HCT116 (cell line): ENCODE measurements at regions not wholly inside any gene's neighbourhood (a gene's known extent, or its start where the extent isn't known, plus 50 kb on each side); places are given as distances from the start of the nearest gene placed in this dataset.

Experiments used
- ATAC-seq: fragments of 200-7000 bp; cut with Tn5 transposase; 2 replicates; pipeline ENCODE4 v1.9.1; 2020; ENCODE audit warnings: mild to moderate bottlenecking, moderate library complexity
- BruUV-seq: library from RNA; stranded (reverse); fragments of 400-500 nt; replicated peaks from 2 replicates; lab custom pipeline; 2021; lab: Mats Ljungman, UMichigan
- CTCF ChIA-PET: fragments of 300-600 bp; sonication (Branson Sonifier 250); formaldehyde crosslinking; loops from one replicate; lab custom pipeline; 2021; ENCODE audit warnings: antibody characterized with exemption; lab: Charles Lee
- POLR2A ChIA-PET: fragments of 300-600, 350-600 bp; sonication (Branson Sonifier 250); formaldehyde crosslinking; loops from one replicate; lab custom pipeline; 2021; ENCODE audit warnings: antibody characterized with exemption; lab: Charles Lee
- RAD21 ChIA-PET, 2 experiments: fragments of 300-600 bp; sonication (Branson Sonifier 250); formaldehyde crosslinking; loops; one replicate each; lab custom pipeline; 2023; ENCODE audit warnings: low total read pairs in 2 of 2; ENCODE audit not compliant: uncharacterized antibody in 2 of 2, unreplicated experiment in 2 of 2, low non-redundant PET in 1 of 2; lab: Charles Lee
- DNase-seq: peaks from one replicate; pipeline ENCODE4 v3.0.0-alpha.2; 2010; ENCODE audit warnings: low read depth, low spot score
- H2AFZ ChIP-seq: fragments of 200-600 bp; shearing (Covaris generic), sonication (generic); 2 replicates; pipeline ENCODE4 v1.6.1; 2017; ENCODE audit warnings: low read depth, mixed run types, mixed read lengths, antibody characterized with exemption, low read length; ENCODE audit not compliant: poor library complexity, severe bottlenecking
- H3K27ac ChIP-seq: 2 replicates; pipeline ENCODE4 v1.5.1; 2012; ENCODE audit warnings: low read depth, low read length
- H3K27me3 ChIP-seq: fragments of 200-600 bp; sonication (generic); 2 replicates; pipeline ENCODE4 v1.6.1; 2016; ENCODE audit warnings: mixed run types, low read length, mixed read lengths; ENCODE audit not compliant: insufficient read depth
- H3K36me3 ChIP-seq, 2 experiments: fragments of 200-500 bp in 1 of 2; fragments of 200-600 bp in 1 of 2; sonication (Bioruptor generic) in 1 of 2; sonication (generic) in 1 of 2; 2 replicates each; pipeline versions ENCODE4 v1.5.1 to v1.6.1; 2014 to 2016; ENCODE audit warnings: low read length in 2 of 2, inconsistent platforms in 1 of 2, mixed read lengths in 1 of 2, mixed run types in 1 of 2; ENCODE audit not compliant: insufficient read depth in 2 of 2, control insufficient read depth in 1 of 2
- H3K4me1 ChIP-seq, 2 experiments: fragments of 200-600 bp in 1 of 2; sonication (generic) in 1 of 2; 2 replicates each; pipeline versions ENCODE4 v1.5.1 to v1.6.1; 2012 to 2017; ENCODE audit warnings: low read length in 2 of 2, inconsistent platforms in 1 of 2, mild to moderate bottlenecking in 1 of 2, mixed read lengths in 1 of 2, mixed run types in 1 of 2, moderate library complexity in 1 of 2; ENCODE audit not compliant: insufficient read depth in 2 of 2, control insufficient read depth in 1 of 2
- H3K4me2 ChIP-seq: fragments of 200-600 bp; sonication (generic); 2 replicates; pipeline ENCODE4 v1.6.1; 2017; ENCODE audit warnings: mixed run types, low read length, mixed read lengths
- H3K4me3 ChIP-seq, 2 experiments: fragments of 200-600 bp in 1 of 2; sonication (generic) in 1 of 2; replicated peaks in 1 of 2; 2 replicates each; pipeline ENCODE4 v1.5.1; 2011 to 2016; ENCODE audit warnings: low read length in 2 of 2, control low read depth in 1 of 2, low read depth in 1 of 2, mild to moderate bottlenecking in 1 of 2, mixed read lengths in 1 of 2, mixed run types in 1 of 2
- H3K79me2 ChIP-seq: fragments of 200-600 bp; sonication (generic); 2 replicates; pipeline ENCODE4 v1.6.1; 2017; ENCODE audit warnings: mild to moderate bottlenecking, mixed run types, low read length, moderate library complexity, mixed read lengths; ENCODE audit not compliant: insufficient read depth
- H3K9ac ChIP-seq: fragments of 200-600 bp; sonication (generic); 2 replicates; pipeline ENCODE4 v1.6.1; 2016; ENCODE audit warnings: low read length, mixed read lengths
- H3K9me2 ChIP-seq: fragments of 200-600 bp; sonication (generic), shearing (Covaris generic); 2 replicates; pipeline ENCODE4 v1.6.1; 2017; ENCODE audit warnings: mixed run types, mild to moderate bottlenecking, moderate library complexity; ENCODE audit not compliant: insufficient read depth
- H3K9me3 ChIP-seq, 2 experiments: fragments of 200-500 bp in 1 of 2; fragments of 200-600 bp in 1 of 2; sonication (Bioruptor generic) in 1 of 2; sonication (generic) in 1 of 2; 2 replicates each; pipeline ENCODE4 v1.6.1; 2014 to 2017; ENCODE audit warnings: low read length in 2 of 2, mixed read lengths in 2 of 2, inconsistent platforms in 1 of 2, low read depth in 1 of 2, mild to moderate bottlenecking in 1 of 2, mixed run types in 1 of 2, moderate library complexity in 1 of 2; ENCODE audit not compliant: control insufficient read depth in 1 of 2, insufficient read depth in 1 of 2
- H4K20me1 ChIP-seq: fragments of 200-600 bp; sonication (generic), shearing (Covaris generic); 2 replicates; pipeline ENCODE4 v1.6.1; 2017; ENCODE audit warnings: mixed run types, mild to moderate bottlenecking, moderate library complexity; ENCODE audit not compliant: insufficient read depth
- CBX3 ChIP-seq: IDR thresholded peaks from 2 replicates; pipeline ENCODE4 v1.6.1; 2012; ENCODE audit warnings: low read depth
- CEBPB ChIP-seq: IDR thresholded peaks from 2 replicates; pipeline ENCODE4 v1.6.1; 2012; ENCODE audit warnings: low read depth
- EGR1 ChIP-seq: IDR thresholded peaks from 2 replicates; pipeline ENCODE4 v1.6.1; 2012; ENCODE audit warnings: low read depth
- ELF1 ChIP-seq: IDR thresholded peaks from 2 replicates; pipeline ENCODE4 v1.6.1; 2012; ENCODE audit warnings: low read depth, borderline replicate concordance
- EZH2 ChIP-seq: fragments of 200-600 bp; sonication (generic); IDR thresholded peaks from 2 replicates; pipeline ENCODE4 v1.6.1; 2017; ENCODE audit warnings: antibody characterized with exemption, mixed run types
- EZH2phosphoT487 ChIP-seq: fragments of 200-600 bp; IDR thresholded peaks from 2 replicates; pipeline ENCODE4 v1.6.1; 2018; ENCODE audit warnings: antibody characterized with exemption, borderline replicate concordance
- FOSL1 ChIP-seq: IDR thresholded peaks from 2 replicates; pipeline ENCODE4 v1.6.1; 2012; ENCODE audit warnings: low read depth
- JUND ChIP-seq: IDR thresholded peaks from 2 replicates; pipeline ENCODE4 v1.6.1; 2012
- POLR2A ChIP-seq: IDR thresholded peaks from 2 replicates; pipeline ENCODE4 v1.7.0; 2011; ENCODE audit warnings: borderline replicate concordance; ENCODE audit not compliant: insufficient read depth, insufficient read length; ENCODE audit errors: extremely low read depth
- POLR2AphosphoS5 ChIP-seq: IDR thresholded peaks from 2 replicates; pipeline ENCODE4 v1.6.1; 2011; ENCODE audit warnings: mild to moderate bottlenecking, low read depth, low read length, moderate library complexity
- SIN3A ChIP-seq: IDR thresholded peaks from 2 replicates; pipeline ENCODE4 v1.6.1; 2012; ENCODE audit warnings: low read depth
- TCF7L2 ChIP-seq: IDR thresholded peaks from 2 replicates; pipeline ENCODE4 v1.7.0; 2011; ENCODE audit warnings: borderline replicate concordance, inconsistent platforms; ENCODE audit not compliant: insufficient read depth, insufficient read length; ENCODE audit errors: extremely low read depth
- YY1 ChIP-seq: IDR thresholded peaks from 2 replicates; pipeline ENCODE4 v1.6.1; 2011; ENCODE audit warnings: low read length, low read depth, moderate library complexity, mild to moderate bottlenecking; ENCODE audit not compliant: insufficient replicate concordance; ENCODE audit errors: extremely low read depth
- ZFX ChIP-seq: fragments of 450-650 bp; IDR thresholded peaks from 2 replicates; pipeline ENCODE4 v1.6.1; 2017
- ZNF274 ChIP-seq: fragments of 200-500 bp; sonication (Bioruptor generic); IDR thresholded peaks from 2 replicates; pipeline ENCODE4 v1.6.1; 2014; ENCODE audit warnings: mild to moderate bottlenecking, low read depth, low read length, inconsistent platforms
- intact Hi-C: fragments of 100-400 bp; cut with micrococcal nuclease; formaldehyde crosslinking; loops from 2 replicates; pipeline ENCODE4 v1.10.0; 2022
- TF ChIP-seq, protein P1 (sequence below): IDR thresholded peaks from 2 replicates; pipeline ENCODE4 v1.6.1; 2012
- TF ChIP-seq, protein P2 (sequence below), 3 experiments: fragments of 200-600 bp in 1 of 3; sonication (generic) in 1 of 3; IDR thresholded peaks in 2 of 3; conservative IDR thresholded peaks in 1 of 3; 2 replicates each; pipeline ENCODE4 v1.5.1; 2012 to 2017; ENCODE audit warnings: low read depth in 2 of 3, low read length in 2 of 3, antibody characterized with exemption in 1 of 3, borderline replicate concordance in 1 of 3, control low read depth in 1 of 3, mild to moderate bottlenecking in 1 of 3, mixed read lengths in 1 of 3, mixed run types in 1 of 3, moderate library complexity in 1 of 3; ENCODE audit not compliant: insufficient read depth in 1 of 3
- TF ChIP-seq, protein P3 (sequence below): IDR thresholded peaks from 2 replicates; pipeline ENCODE4 v1.6.1; 2012; ENCODE audit warnings: low read depth
- TF ChIP-seq, protein P4 (sequence below): IDR thresholded peaks from 2 replicates; pipeline ENCODE4 v1.6.1; 2011; ENCODE audit warnings: mild to moderate bottlenecking, low read length, moderate library complexity; ENCODE audit not compliant: insufficient replicate concordance; ENCODE audit errors: extremely low read depth
- TF ChIP-seq, protein P5 (sequence below): IDR thresholded peaks from 2 replicates; pipeline ENCODE4 v1.6.1; 2012

DNA sequence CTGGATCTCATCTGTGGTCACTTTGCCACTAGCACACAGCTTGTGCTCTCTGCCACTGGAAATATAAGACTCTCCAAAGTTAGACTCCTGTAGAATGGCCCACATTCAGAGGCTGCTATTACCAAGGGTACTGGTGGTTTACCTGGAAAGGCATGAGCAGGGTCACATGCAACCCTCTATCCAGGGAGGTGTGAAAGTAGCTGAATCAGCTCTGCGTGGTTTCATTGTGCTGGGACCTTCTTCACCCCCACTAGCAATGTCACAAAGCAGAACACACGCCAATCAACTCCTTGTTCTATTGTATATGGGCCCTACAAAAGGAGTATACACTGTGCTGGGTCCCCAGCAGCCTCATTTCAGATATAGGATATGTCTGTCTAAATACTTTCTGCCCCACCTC lies 353.6 kb upstream of the AUTS2 start:
- Histone ChIP-seq H3K27ac (no peak overlapping the region), H3K79me2 (no peaks in the 10 kb centered on the region), H3K27me3 (no peaks in the 10 kb centered on the region), H3K9me2 (no peaks in the 10 kb centered on the region), H3K4me2 (no peak overlapping the region), H2AFZ (no peak overlapping the region), H3K4me1 (no peaks in the 10 kb centered on the region), H3K36me3 (no peaks in the 10 kb centered on the region), H3K9me3 (no peaks in the 10 kb centered on the region; a peak in 1 of 4 replicates), H4K20me1 (no peaks in the 10 kb centered on the region), H3K4me3 (no peak overlapping the region), H3K9ac (no peak overlapping the region)
- DNase-seq (no peak), ATAC-seq (no peak)
- TF ChIP-seq POLR2A, result no peak
- TF ChIP-seq, protein P1, sequence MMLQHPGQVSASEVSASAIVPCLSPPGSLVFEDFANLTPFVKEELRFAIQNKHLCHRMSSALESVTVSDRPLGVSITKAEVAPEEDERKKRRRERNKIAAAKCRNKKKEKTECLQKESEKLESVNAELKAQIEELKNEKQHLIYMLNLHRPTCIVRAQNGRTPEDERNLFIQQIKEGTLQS, result no peak
- TF ChIP-seq, protein P2, sequence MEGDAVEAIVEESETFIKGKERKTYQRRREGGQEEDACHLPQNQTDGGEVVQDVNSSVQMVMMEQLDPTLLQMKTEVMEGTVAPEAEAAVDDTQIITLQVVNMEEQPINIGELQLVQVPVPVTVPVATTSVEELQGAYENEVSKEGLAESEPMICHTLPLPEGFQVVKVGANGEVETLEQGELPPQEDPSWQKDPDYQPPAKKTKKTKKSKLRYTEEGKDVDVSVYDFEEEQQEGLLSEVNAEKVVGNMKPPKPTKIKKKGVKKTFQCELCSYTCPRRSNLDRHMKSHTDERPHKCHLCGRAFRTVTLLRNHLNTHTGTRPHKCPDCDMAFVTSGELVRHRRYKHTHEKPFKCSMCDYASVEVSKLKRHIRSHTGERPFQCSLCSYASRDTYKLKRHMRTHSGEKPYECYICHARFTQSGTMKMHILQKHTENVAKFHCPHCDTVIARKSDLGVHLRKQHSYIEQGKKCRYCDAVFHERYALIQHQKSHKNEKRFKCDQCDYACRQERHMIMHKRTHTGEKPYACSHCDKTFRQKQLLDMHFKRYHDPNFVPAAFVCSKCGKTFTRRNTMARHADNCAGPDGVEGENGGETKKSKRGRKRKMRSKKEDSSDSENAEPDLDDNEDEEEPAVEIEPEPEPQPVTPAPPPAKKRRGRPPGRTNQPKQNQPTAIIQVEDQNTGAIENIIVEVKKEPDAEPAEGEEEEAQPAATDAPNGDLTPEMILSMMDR (IDR thresholded peaks at IDR 0.05 in 2 of 3, conservative IDR thresholded peaks at IDR 0.05 in 1 of 3; ENCODE audit: borderline replicate concordance in 1 of 3, insufficient read depth in 1 of 3, low read depth in 2 of 3, low read length in 2 of 3), result no peak
- no peak for TF ChIP-seq SIN3A
- no peak for TF ChIP-seq EZH2phosphoT487
- TF ChIP-seq CEBPB, result no peak
- TF ChIP-seq, protein P3, sequence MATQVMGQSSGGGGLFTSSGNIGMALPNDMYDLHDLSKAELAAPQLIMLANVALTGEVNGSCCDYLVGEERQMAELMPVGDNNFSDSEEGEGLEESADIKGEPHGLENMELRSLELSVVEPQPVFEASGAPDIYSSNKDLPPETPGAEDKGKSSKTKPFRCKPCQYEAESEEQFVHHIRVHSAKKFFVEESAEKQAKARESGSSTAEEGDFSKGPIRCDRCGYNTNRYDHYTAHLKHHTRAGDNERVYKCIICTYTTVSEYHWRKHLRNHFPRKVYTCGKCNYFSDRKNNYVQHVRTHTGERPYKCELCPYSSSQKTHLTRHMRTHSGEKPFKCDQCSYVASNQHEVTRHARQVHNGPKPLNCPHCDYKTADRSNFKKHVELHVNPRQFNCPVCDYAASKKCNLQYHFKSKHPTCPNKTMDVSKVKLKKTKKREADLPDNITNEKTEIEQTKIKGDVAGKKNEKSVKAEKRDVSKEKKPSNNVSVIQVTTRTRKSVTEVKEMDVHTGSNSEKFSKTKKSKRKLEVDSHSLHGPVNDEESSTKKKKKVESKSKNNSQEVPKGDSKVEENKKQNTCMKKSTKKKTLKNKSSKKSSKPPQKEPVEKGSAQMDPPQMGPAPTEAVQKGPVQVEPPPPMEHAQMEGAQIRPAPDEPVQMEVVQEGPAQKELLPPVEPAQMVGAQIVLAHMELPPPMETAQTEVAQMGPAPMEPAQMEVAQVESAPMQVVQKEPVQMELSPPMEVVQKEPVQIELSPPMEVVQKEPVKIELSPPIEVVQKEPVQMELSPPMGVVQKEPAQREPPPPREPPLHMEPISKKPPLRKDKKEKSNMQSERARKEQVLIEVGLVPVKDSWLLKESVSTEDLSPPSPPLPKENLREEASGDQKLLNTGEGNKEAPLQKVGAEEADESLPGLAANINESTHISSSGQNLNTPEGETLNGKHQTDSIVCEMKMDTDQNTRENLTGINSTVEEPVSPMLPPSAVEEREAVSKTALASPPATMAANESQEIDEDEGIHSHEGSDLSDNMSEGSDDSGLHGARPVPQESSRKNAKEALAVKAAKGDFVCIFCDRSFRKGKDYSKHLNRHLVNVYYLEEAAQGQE, result no peak
- TF ChIP-seq JUND, result no peak
- TF ChIP-seq ZFX, result no peak
- no peak for TF ChIP-seq CBX3
- TF ChIP-seq, protein P4, sequence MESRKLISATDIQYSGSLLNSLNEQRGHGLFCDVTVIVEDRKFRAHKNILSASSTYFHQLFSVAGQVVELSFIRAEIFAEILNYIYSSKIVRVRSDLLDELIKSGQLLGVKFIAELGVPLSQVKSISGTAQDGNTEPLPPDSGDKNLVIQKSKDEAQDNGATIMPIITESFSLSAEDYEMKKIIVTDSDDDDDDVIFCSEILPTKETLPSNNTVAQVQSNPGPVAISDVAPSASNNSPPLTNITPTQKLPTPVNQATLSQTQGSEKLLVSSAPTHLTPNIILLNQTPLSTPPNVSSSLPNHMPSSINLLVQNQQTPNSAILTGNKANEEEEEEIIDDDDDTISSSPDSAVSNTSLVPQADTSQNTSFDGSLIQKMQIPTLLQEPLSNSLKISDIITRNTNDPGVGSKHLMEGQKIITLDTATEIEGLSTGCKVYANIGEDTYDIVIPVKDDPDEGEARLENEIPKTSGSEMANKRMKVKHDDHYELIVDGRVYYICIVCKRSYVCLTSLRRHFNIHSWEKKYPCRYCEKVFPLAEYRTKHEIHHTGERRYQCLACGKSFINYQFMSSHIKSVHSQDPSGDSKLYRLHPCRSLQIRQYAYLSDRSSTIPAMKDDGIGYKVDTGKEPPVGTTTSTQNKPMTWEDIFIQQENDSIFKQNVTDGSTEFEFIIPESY, result no peak
- no peak for TF ChIP-seq FOSL1
- TF ChIP-seq YY1, result no peak
- no peak for TF ChIP-seq ELF1
- no peak for TF ChIP-seq EZH2
- TF ChIP-seq EGR1, result no peak
- TF ChIP-seq, protein P5, sequence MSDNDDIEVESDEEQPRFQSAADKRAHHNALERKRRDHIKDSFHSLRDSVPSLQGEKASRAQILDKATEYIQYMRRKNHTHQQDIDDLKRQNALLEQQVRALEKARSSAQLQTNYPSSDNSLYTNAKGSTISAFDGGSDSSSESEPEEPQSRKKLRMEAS, result no peak
- no peak for TF ChIP-seq TCF7L2
- no peak for TF ChIP-seq ZNF274
- TF ChIP-seq POLR2AphosphoS5, result no peak
- RAD21 ChIA-PET, result no interaction called here
- CTCF ChIA-PET, result no interaction called here
- POLR2A ChIA-PET, result no interaction called here
- no TSS peak for BruUV-seq
- intact Hi-C loops, result no loop called here
